ENCODE measurements at regions not wholly inside any gene's neighbourhood (a gene's known extent, or its start where the extent isn't known, plus 50 kb on each side); places are given as distances from the start of the nearest gene placed in this dataset.

DNA sequence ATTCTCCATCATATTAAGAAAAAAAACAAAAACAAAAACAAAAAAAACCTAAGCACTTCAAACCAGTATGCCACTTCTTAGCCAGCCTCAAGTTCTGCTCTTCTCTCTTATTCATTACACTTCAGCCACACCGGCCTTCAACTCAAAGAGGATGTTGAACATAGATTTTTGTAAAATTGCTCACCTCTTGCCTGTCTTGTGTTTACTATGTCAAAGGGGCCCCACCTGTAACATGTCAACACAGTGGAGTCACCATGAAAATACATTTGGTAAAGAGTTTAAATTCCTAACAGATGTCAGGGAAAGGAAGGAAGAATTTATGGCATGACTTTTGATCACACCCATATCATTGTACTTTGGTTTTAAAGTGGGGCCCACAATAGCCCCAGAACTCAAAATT lies 121.1 kb upstream of the GHR start:
- TF ChIP-seq, protein P1, sequence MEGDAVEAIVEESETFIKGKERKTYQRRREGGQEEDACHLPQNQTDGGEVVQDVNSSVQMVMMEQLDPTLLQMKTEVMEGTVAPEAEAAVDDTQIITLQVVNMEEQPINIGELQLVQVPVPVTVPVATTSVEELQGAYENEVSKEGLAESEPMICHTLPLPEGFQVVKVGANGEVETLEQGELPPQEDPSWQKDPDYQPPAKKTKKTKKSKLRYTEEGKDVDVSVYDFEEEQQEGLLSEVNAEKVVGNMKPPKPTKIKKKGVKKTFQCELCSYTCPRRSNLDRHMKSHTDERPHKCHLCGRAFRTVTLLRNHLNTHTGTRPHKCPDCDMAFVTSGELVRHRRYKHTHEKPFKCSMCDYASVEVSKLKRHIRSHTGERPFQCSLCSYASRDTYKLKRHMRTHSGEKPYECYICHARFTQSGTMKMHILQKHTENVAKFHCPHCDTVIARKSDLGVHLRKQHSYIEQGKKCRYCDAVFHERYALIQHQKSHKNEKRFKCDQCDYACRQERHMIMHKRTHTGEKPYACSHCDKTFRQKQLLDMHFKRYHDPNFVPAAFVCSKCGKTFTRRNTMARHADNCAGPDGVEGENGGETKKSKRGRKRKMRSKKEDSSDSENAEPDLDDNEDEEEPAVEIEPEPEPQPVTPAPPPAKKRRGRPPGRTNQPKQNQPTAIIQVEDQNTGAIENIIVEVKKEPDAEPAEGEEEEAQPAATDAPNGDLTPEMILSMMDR (IDR thresholded peaks at IDR 0.05; ENCODE audit: insufficient read depth, low read depth, low read length), result no peak
- TF ChIP-seq EZH2 (IDR thresholded peaks at IDR 0.05; ENCODE audit: insufficient read depth, low read length), result no peak

All from astrocyte (in vitro differentiated cells and primary cell).